ENCODE measurements at regions not wholly inside any gene's neighbourhood (a gene's known extent, or its start where the extent isn't known, plus 50 kb on each side); places are given as distances from the start of the nearest gene placed in this dataset.
"Not testable (repeated sequence)": the region's sequence is repeated elsewhere in the genome, so short reads cannot be mapped to it uniquely, and the experiment has no call there.

DNA sequence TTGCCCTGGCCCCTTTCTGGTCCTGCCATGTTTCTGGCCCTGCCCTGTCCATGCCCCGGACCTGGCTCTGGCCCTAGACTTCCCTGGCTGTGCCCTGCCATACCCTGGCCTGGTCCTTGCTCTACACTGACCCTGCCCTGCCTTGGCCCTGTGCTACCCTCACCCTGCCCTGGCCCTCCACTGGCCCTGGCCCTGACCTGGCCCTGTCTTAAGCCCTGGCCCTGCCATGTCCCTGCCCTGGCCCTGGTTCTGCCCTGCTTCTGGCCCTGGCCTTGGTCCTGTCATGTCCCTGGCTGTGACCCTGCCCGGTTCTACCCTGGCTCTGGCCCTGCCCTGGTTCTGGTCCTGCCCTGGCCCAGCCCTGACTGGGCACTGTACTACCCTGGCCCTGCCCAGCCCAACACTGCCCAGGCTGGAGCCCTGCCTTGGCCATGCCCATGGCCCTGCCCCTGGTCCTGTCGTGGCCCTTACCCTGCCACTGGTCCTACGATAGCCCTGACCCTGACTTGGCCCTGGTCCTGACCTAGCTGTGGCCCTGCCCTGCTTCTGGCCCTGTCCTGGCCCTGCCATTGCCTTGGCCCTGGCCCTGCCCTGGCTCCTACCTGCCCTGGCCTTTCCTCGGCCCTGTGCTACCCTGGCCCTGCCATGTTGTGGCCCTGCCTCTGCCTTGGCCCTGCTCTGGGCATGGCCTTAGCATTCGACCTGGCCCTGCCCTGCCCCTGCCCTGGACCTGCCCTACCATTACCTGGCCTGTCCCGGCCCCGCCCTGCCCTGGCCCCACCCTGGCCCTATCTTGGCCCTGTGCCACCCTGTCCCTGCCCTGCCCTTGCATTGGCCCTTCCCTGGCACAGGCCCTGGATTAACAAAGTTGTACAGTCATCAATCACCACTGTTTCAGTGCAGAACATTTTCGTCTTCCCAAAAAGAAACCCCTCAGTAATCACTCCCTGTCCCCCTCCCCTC lies 223.5 kb downstream of the LIPI start:
- H3K4me2 ChIP-seq (ENCODE audit: low read length); H3K27me3 ChIP-seq (ENCODE audit: insufficient read depth, low read length); H4K20me1 ChIP-seq (ENCODE audit: insufficient read depth, low read length): not testable (repeated sequence)

DNA sequence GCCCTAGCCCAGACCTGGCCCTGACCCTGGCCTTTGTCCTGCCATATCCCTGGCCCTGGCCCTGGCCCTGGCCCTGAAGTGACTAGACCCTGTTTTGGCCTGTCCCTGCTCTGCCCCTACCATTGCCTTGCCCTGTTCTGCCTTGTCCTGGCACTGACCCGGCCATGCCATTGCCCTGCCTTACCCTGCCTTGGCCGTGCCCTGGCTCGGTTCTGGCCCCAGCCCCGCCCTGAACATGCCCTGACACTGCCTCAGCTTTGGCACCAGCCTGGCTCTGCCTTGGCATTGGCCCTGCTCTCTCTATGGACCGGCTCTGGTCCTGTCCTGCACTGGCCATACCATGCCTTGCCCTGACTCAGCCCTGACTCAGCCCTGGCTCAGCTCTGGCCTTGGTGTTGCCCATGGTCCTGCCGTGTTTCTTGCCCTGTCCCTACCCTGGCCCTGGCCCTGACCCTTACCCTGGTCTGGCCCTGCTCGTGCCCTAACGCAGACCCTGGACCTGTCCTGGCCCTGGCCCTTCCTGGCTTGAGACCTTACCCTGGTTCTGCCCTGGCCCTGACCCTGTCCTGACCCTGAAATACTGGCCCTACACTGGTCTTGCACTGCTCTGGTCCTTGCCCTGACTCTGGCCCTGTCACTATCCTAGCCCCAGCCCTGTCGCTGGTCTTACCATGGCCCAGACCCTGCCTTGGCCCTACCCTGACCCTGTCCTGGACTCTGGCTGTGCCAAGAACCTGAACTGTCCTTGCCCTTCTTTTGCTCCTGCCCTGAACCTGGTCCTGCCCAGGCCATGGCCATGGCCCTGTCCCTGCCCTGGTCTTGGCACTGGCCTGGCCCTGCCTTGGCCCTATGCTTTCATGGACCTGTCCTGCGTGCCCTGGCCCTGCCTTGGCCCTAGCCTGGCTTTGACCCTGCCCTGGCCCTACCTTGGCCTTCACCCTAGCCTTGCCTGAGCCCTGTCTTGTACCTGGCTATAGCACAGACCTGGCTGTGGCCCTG lies 224.6 kb downstream of the LIPI start:
- not testable (repeated sequence) for H3K9me2 ChIP-seq (ENCODE audit: low read depth, low read length); H4K20me1 ChIP-seq (ENCODE audit: insufficient read depth, low read length); H3K9me3 ChIP-seq (ENCODE audit: low read length); H2AFZ ChIP-seq (ENCODE audit: low read length); H3K36me3 ChIP-seq (ENCODE audit: insufficient read depth, low read length); H3K9ac ChIP-seq (ENCODE audit: low read length); H3K27me3 ChIP-seq (ENCODE audit: insufficient read depth, low read length); H3K4me2 ChIP-seq (ENCODE audit: low read length); H3F3A ChIP-seq (ENCODE audit: insufficient read depth, low read length); H3K79me2 ChIP-seq (ENCODE audit: insufficient read depth, low read length); H3K4me1 ChIP-seq (ENCODE audit: insufficient read depth, low read length, severe bottlenecking); H3K27ac ChIP-seq (ENCODE audit: low read depth, low read length, poor library complexity, severe bottlenecking); H3K4me3 ChIP-seq (ENCODE audit: low read depth, low read length, poor library complexity, severe bottlenecking)

More for the DNA sequence above, 223.5 kb downstream of the LIPI start:
- H3K36me3 ChIP-seq (ENCODE audit: insufficient read depth, low read length); H3K9me3 ChIP-seq (ENCODE audit: low read length); H3K79me2 ChIP-seq (ENCODE audit: insufficient read depth, low read length); H3K4me3 ChIP-seq (ENCODE audit: low read depth, low read length, poor library complexity, severe bottlenecking); H3K9ac ChIP-seq (ENCODE audit: low read length); H3K27ac ChIP-seq (ENCODE audit: low read depth, low read length, poor library complexity, severe bottlenecking); H3K4me1 ChIP-seq (ENCODE audit: insufficient read depth, low read length, severe bottlenecking); H2AFZ ChIP-seq (ENCODE audit: low read length); H3F3A ChIP-seq (ENCODE audit: insufficient read depth, low read length); H3K9me2 ChIP-seq (ENCODE audit: low read depth, low read length): not testable (repeated sequence)

DNA sequence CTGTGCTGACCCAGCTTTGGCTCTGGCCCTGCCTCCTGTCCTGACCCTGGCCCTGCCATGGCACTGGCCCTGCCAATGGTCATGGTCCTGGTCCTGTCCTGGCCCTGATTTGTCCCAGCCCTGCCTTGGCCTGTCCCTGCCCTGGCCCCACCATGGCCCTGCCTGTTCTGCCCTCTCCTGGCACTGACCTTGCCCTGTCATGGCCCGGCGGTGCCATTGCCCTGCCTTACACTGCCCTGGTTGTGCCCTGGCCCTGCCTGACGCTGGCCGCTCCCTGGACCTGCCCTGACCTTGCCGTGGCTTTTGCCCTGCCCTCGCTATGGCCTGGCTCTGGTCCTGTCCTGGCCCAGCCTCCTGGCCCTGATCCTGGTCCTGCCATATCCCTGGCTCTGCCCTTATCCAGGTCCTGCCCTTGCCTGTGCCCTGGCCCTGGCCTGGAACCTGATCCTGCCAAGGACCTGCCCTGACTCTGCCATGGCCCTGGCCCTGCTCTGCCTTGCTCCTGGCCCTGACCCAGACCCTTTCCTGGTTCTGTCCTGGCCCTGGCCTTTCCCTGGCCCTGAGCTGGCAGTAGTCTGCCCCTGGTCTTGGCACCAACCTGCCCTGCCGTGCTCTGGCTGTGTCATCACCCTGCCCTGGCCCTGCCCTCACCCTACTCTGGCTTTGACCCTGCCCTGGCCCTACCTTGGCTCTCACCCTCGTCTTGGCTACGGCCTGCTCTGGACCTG lies 225.5 kb downstream of the LIPI start:
- H3K4me1 ChIP-seq (ENCODE audit: insufficient read depth, low read length, severe bottlenecking); H3K9me2 ChIP-seq (ENCODE audit: low read depth, low read length); H3K27ac ChIP-seq (ENCODE audit: low read depth, low read length, poor library complexity, severe bottlenecking); H3K36me3 ChIP-seq (ENCODE audit: insufficient read depth, low read length); H4K20me1 ChIP-seq (ENCODE audit: insufficient read depth, low read length); H3K4me2 ChIP-seq (ENCODE audit: low read length); H3K79me2 ChIP-seq (ENCODE audit: insufficient read depth, low read length); H3K4me3 ChIP-seq (ENCODE audit: low read depth, low read length, poor library complexity, severe bottlenecking); H3F3A ChIP-seq (ENCODE audit: insufficient read depth, low read length); H2AFZ ChIP-seq (ENCODE audit: low read length); H3K9ac ChIP-seq (ENCODE audit: low read length); H3K9me3 ChIP-seq (ENCODE audit: low read length); H3K27me3 ChIP-seq (ENCODE audit: insufficient read depth, low read length): not testable (repeated sequence)

DNA sequence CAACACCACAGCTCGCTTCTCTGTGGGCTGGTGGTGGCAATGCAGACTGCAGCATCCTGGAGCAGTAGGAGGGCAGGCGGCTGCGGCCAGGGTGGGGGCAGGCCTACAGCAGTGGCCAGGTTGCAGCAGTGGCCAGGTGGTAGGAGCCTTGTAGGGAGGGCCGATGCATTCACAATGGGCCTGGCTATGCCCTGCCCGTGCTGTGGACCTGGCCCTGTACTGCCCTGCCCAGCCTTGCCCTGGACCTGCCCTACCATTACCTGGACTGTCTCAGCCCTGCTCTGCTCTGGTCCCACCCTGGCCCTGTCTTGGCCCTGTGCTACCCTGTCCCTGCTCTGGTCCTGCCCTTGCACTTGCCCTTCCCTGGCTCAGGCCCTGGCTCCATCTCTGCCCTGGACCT lies 226.0 kb downstream of the LIPI start:
- H3K36me3 ChIP-seq (ENCODE audit: insufficient read depth, low read length); H3K9me3 ChIP-seq (ENCODE audit: low read length); H3K79me2 ChIP-seq (ENCODE audit: insufficient read depth, low read length); H2AFZ ChIP-seq (ENCODE audit: low read length); H3K9me2 ChIP-seq (ENCODE audit: low read depth, low read length); H3K9ac ChIP-seq (ENCODE audit: low read length); H3K27ac ChIP-seq (ENCODE audit: low read depth, low read length, poor library complexity, severe bottlenecking); H4K20me1 ChIP-seq (ENCODE audit: insufficient read depth, low read length); H3F3A ChIP-seq (ENCODE audit: insufficient read depth, low read length); H3K27me3 ChIP-seq (ENCODE audit: insufficient read depth, low read length); H3K4me1 ChIP-seq (ENCODE audit: insufficient read depth, low read length, severe bottlenecking); H3K4me2 ChIP-seq (ENCODE audit: low read length); H3K4me3 ChIP-seq (ENCODE audit: low read depth, low read length, poor library complexity, severe bottlenecking): not testable (repeated sequence)

DNA sequence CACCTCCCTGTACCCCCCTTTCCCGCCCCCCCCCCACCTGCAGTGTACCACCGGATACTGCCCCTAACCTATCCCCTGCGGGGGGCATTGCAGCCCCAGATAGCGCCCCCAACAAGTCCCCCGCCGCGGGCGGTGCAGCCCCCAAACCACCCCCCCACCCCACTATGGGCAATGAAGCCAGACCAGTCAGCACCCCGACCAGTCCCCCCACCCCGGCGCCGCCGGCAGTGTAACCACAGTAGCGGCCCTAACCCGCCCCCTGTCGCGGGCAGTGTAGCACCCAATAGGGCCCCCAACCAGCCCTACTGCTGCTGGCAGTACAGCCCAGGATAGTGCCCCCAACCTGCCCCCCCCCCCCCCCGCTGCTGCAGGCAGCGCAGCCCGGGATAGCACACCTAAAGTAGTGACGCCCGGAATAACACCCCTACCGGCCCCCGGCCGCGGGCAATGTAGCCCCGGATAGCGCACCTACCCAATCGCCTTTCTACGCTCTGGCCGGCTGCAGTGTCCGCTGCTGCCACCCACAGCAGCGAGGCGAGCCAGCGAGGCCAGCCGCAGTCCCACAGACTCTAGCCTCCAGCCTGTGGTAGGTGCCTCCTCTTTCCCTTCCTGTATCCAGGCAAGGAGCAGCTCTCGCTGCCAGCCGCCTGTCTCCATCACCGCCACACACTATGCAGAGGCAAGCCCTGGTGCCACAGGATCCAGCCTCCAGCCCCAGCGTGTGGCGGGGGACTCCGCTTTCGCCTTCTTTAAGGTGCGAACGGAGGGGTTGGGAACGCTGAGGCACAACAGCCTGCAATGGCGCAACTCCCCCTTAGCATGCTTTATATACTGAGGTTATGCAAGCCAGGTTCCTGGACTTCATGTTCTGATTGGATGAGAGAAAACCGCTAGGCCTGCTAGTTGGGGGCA lies 229.3 kb downstream of the LIPI start:
- not testable (repeated sequence) for H3K79me2 ChIP-seq (ENCODE audit: insufficient read depth, low read length); H3K27ac ChIP-seq (ENCODE audit: low read depth, low read length, poor library complexity, severe bottlenecking); H3K9me2 ChIP-seq (ENCODE audit: low read depth, low read length); H3K4me3 ChIP-seq (ENCODE audit: low read depth, low read length, poor library complexity, severe bottlenecking); H3K4me2 ChIP-seq (ENCODE audit: low read length); H3K27me3 ChIP-seq (ENCODE audit: insufficient read depth, low read length); H3F3A ChIP-seq (ENCODE audit: insufficient read depth, low read length); H3K36me3 ChIP-seq (ENCODE audit: insufficient read depth, low read length); H3K9ac ChIP-seq (ENCODE audit: low read length); H3K4me1 ChIP-seq (ENCODE audit: insufficient read depth, low read length, severe bottlenecking); H2AFZ ChIP-seq (ENCODE audit: low read length); H4K20me1 ChIP-seq (ENCODE audit: insufficient read depth, low read length); H3K9me3 ChIP-seq (ENCODE audit: low read length)

DNA sequence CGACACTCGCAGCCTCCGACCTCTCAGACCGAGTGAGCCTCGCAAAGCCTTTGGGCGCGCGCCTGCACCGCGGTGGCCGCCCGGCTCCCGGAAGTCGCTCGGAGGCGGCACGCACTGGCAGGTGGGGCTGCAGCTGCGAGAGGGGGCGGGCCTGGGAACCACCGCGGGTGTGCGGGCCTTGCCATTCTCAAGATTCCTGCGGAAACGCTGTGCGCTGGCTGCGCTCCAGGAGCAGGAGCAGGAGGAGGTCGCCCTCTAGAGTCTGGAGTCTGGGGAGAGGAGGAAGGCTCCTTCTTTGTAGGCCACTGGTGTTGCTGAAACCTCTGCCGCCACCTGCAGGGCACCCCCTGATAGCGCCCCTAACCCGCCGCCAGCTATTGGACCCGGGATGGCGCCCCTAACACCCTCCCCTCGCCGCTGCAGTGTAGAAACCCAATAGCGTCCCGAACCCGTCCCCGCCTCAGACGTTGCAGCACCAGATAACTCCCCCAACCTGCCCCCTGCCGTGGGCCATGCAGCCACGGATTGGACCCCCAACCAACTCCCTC lies 230.6 kb downstream of the LIPI start:
- not testable (repeated sequence) for H3K4me1 ChIP-seq (ENCODE audit: insufficient read depth, low read length, severe bottlenecking); H3K9me3 ChIP-seq (ENCODE audit: low read length); H3K4me3 ChIP-seq (ENCODE audit: low read depth, low read length, poor library complexity, severe bottlenecking); H3K27me3 ChIP-seq (ENCODE audit: insufficient read depth, low read length); H3F3A ChIP-seq (ENCODE audit: insufficient read depth, low read length); H4K20me1 ChIP-seq (ENCODE audit: insufficient read depth, low read length); H3K36me3 ChIP-seq (ENCODE audit: insufficient read depth, low read length); H3K27ac ChIP-seq (ENCODE audit: low read depth, low read length, poor library complexity, severe bottlenecking); H3K9ac ChIP-seq (ENCODE audit: low read length); H3K4me2 ChIP-seq (ENCODE audit: low read length); H3K9me2 ChIP-seq (ENCODE audit: low read depth, low read length); H3K79me2 ChIP-seq (ENCODE audit: insufficient read depth, low read length); H2AFZ ChIP-seq (ENCODE audit: low read length)

Measured in OCI-LY1 (cell line).